SK-N-SH (cell line): ENCODE measurements at regions not wholly inside any gene's neighbourhood (a gene's known extent, or its start where the extent isn't known, plus 50 kb on each side); places are given as distances from the start of the nearest gene placed in this dataset.

Source experiments
- ELF1 ChIP-seq: IDR thresholded peaks from 2 replicates; pipeline ENCODE4 v1.4.0; 2012
- RAD21 ChIP-seq: IDR thresholded peaks from 2 replicates; pipeline ENCODE4 v1.6.1; 2012; ENCODE audit warnings: mild to moderate bottlenecking, low read length

DNA sequence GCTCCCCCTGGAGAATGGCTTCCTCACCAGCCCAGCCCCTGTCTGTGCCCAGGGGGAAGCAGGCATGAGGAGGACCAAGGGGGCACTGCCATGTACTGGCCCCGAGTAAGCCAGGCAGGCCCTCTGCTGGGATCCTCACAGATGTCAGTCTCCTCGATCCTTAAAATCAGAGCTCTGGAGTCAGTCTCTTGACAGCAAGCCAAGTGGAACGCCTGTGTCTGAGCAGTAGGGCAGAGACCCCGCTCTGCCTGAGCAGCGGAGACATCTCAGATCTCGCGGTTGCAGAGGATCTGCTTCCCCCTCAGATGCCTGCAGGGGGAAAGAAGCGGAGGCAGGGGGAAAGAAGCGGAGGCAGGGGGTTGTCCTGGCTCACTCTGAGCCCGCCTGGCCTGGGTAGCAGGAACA is 92.6 kb downstream of the SNX5 start:
- TF ChIP-seq ELF1 (no peak), RAD21 (peak; percentile 39)
